PC-3 (cell line): ENCODE measurements at regions not wholly inside any gene's neighbourhood (a gene's known extent, or its start where the extent isn't known, plus 50 kb on each side); places are given as distances from the start of the nearest gene placed in this dataset.

ENCODE experiments used
- EZH2phosphoT487 ChIP-seq: fragments of 300-600 bp; sonication (generic); IDR thresholded peaks from 2 replicates; pipeline ENCODE4 v1.6.1; 2018; ENCODE audit warnings: mild to moderate bottlenecking, antibody characterized with exemption, low read length, borderline replicate concordance
- TF ChIP-seq, protein P1 (sequence below): fragments of 300-600 bp; sonication (generic); conservative IDR thresholded peaks from 2 replicates; pipeline ENCODE4 v1.5.1; 2017; ENCODE audit warnings: antibody characterized with exemption, low read depth, mild to moderate bottlenecking, low read length

DNA sequence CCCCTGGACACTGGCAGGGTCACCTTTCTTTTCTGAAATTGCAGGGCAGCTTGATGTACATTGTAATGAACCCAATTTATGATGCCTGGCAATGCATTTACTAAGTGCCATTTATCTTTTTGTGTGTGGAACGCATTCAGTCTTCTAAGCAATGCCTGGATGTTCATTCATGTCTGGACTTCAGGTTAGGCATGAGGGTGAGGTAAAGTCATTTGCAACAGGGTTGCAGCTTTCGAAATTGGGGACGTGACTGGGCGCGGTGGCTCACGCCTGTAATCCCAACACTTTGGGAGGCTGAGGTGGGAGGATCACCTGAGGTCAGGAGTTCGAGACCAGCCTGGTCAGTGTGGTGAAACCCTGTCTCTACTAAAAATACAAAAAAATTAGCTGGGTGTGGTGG, 134.6 kb downstream of the SOX4 start:
- TF ChIP-seq, protein P1, sequence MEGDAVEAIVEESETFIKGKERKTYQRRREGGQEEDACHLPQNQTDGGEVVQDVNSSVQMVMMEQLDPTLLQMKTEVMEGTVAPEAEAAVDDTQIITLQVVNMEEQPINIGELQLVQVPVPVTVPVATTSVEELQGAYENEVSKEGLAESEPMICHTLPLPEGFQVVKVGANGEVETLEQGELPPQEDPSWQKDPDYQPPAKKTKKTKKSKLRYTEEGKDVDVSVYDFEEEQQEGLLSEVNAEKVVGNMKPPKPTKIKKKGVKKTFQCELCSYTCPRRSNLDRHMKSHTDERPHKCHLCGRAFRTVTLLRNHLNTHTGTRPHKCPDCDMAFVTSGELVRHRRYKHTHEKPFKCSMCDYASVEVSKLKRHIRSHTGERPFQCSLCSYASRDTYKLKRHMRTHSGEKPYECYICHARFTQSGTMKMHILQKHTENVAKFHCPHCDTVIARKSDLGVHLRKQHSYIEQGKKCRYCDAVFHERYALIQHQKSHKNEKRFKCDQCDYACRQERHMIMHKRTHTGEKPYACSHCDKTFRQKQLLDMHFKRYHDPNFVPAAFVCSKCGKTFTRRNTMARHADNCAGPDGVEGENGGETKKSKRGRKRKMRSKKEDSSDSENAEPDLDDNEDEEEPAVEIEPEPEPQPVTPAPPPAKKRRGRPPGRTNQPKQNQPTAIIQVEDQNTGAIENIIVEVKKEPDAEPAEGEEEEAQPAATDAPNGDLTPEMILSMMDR: no peak
- no peak for TF ChIP-seq EZH2phosphoT487
